SK-N-SH (cell line): ENCODE measurements at regions not wholly inside any gene's neighbourhood (a gene's known extent, or its start where the extent isn't known, plus 50 kb on each side); places are given as distances from the start of the nearest gene placed in this dataset.

Experiments used
- CTCF ChIA-PET: fragments of 300-600, 350-600 bp; formaldehyde crosslinking; extraction: SDS; loops from one replicate; lab custom pipeline; 2021; lab: Yijun Ruan, JAX
- POLR2A ChIA-PET: fragments of 350-600 bp; sonication (Branson Sonifier 250); formaldehyde crosslinking; extraction: SDS; loops from one replicate; lab custom pipeline; 2020; ENCODE audit warnings: antibody characterized with exemption, inconsistent platforms; lab: Yijun Ruan, JAX
- DNase-seq: peaks from one replicate; pipeline ENCODE4 v3.0.0; 2012
- H2AFZ ChIP-seq: fragments of 200-600 bp; sonication (generic); 2 replicates; pipeline ENCODE4 v1.8.1; 2016; ENCODE audit warnings: antibody characterized with exemption, mild to moderate bottlenecking, low read depth
- H3F3A ChIP-seq: fragments of 200-600 bp; sonication (generic); replicated peaks from 2 replicates; pipeline ENCODE3; 2016; ENCODE audit warnings: antibody characterized with exemption, mild to moderate bottlenecking; ENCODE audit not compliant: insufficient read depth
- H3K27ac ChIP-seq, 2 experiments: fragments of 200-500 bp in 1 of 2; fragments of 200-600 bp in 1 of 2; sonication (Bioruptor generic) in 1 of 2; sonication (generic), shearing (Covaris generic) in 1 of 2; 2 replicates each; pipeline versions ENCODE4 v1.5.1 to v1.6.1; 2014 to 2016; ENCODE audit warnings: low read depth in 2 of 2, inconsistent platforms in 1 of 2, low read length in 1 of 2, mild to moderate bottlenecking in 1 of 2, mixed read lengths in 1 of 2
- H3K27me3 ChIP-seq: fragments of 200-600 bp; sonication (generic), shearing (Covaris generic); 2 replicates; pipeline ENCODE4 v1.6.1; 2016; ENCODE audit warnings: mixed run types; ENCODE audit not compliant: insufficient read depth
- H3K36me3 ChIP-seq, 2 experiments: fragments of 200-500 bp in 1 of 2; fragments of 200-600 bp in 1 of 2; sonication (Bioruptor generic) in 1 of 2; sonication (generic) in 1 of 2; replicated peaks in 1 of 2; 2 replicates each; pipeline versions ENCODE3 to v1.5.1; 2014 to 2016; ENCODE audit warnings: low read length in 1 of 2, mild to moderate bottlenecking in 1 of 2; ENCODE audit not compliant: insufficient read depth in 2 of 2, control insufficient read depth in 1 of 2
- H3K4me1 ChIP-seq, 2 experiments: fragments of 200-500 bp in 1 of 2; fragments of 200-600 bp in 1 of 2; sonication (Bioruptor generic) in 1 of 2; sonication (generic), shearing (Covaris generic) in 1 of 2; 2 replicates each; pipeline versions ENCODE4 v1.5.1 to v1.6.1; 2014 to 2016; ENCODE audit warnings: low read depth in 1 of 2, low read length in 1 of 2, mixed run types in 1 of 2; ENCODE audit not compliant: insufficient read depth in 2 of 2, control insufficient read depth in 1 of 2
- H3K4me2 ChIP-seq: fragments of 200-600 bp; sonication (generic), shearing (Covaris generic); 2 replicates; pipeline ENCODE4 v1.6.1; 2017; ENCODE audit warnings: mixed run types
- H3K4me3 ChIP-seq, 2 experiments: fragments of 200-500 bp in 1 of 2; fragments of 200-600 bp in 1 of 2; sonication (Bioruptor generic) in 1 of 2; sonication (generic), shearing (Covaris generic) in 1 of 2; 2 replicates each; pipeline versions ENCODE4 v1.5.1 to v1.8.1; 2014 to 2016; ENCODE audit warnings: low read depth in 2 of 2, inconsistent platforms in 1 of 2, low read length in 1 of 2, mild to moderate bottlenecking in 1 of 2, mixed read lengths in 1 of 2, moderate library complexity in 1 of 2
- H3K79me2 ChIP-seq: fragments of 200-600 bp; sonication (generic); 2 replicates; pipeline ENCODE4 v1.8.1; 2017; ENCODE audit warnings: mild to moderate bottlenecking; ENCODE audit not compliant: insufficient read depth
- H3K9ac ChIP-seq: fragments of 200-600 bp; sonication (generic); 2 replicates; pipeline ENCODE4 v1.6.1; 2017; ENCODE audit warnings: mixed run types
- H3K9me2 ChIP-seq: fragments of 200-600 bp; sonication (generic); 2 replicates; pipeline ENCODE4 v1.6.1; 2017; ENCODE audit warnings: mixed run types
- H3K9me3 ChIP-seq: fragments of 200-600 bp; sonication (generic); 2 replicates; pipeline ENCODE4 v1.6.1; 2017; ENCODE audit warnings: mixed run types, mild to moderate bottlenecking, moderate library complexity
- H4K20me1 ChIP-seq: fragments of 200-600 bp; sonication (generic); 2 replicates; pipeline ENCODE4 v1.6.1; 2017; ENCODE audit warnings: mild to moderate bottlenecking, mixed run types; ENCODE audit not compliant: insufficient read depth
- EP300 ChIP-seq, 2 experiments: IDR thresholded peaks; 2 replicates each; pipeline versions ENCODE4 v1.4.0 to v1.6.1; 2012; ENCODE audit warnings: borderline replicate concordance in 1 of 2, low read depth in 1 of 2, low read length in 1 of 2
- FOXM1 ChIP-seq: IDR thresholded peaks from 2 replicates; pipeline ENCODE4 v1.4.0; 2012; ENCODE audit warnings: low read depth, mild to moderate bottlenecking
- TEAD4 ChIP-seq: IDR thresholded peaks from 2 replicates; pipeline ENCODE4 v1.4.0; 2012; ENCODE audit warnings: mild to moderate bottlenecking, borderline replicate concordance; ENCODE audit not compliant: insufficient read depth
- WGBS: methylation state at CpG from one replicate; pipeline ENCODE4 v1.1.6; 2017; ENCODE audit warnings: low lambda C conversion rate; 5-methylcytosine and 5-hydroxymethylcytosine counted together
- TF ChIP-seq, protein P1 (sequence below): fragments of 150-350 bp; IDR thresholded peaks from 2 replicates; pipeline ENCODE4 v1.6.1; 2016; ENCODE audit warnings: mild to moderate bottlenecking, low read depth, low read length
- TF ChIP-seq, protein P2 (sequence below): IDR thresholded peaks from 2 replicates; pipeline ENCODE4 v1.4.0; 2012; ENCODE audit warnings: low read depth, borderline replicate concordance
- TF ChIP-seq, protein P3 (sequence below): IDR thresholded peaks from 2 replicates; pipeline ENCODE4 v1.6.1; 2012; ENCODE audit warnings: mild to moderate bottlenecking, low read depth, low read length, moderate library complexity
- TF ChIP-seq, protein P4 (sequence below): fragments of 200-600 bp; sonication (generic); IDR thresholded peaks from 2 replicates; pipeline ENCODE4 v1.6.1; 2017; ENCODE audit warnings: antibody characterized with exemption, mild to moderate bottlenecking, moderate library complexity

DNA sequence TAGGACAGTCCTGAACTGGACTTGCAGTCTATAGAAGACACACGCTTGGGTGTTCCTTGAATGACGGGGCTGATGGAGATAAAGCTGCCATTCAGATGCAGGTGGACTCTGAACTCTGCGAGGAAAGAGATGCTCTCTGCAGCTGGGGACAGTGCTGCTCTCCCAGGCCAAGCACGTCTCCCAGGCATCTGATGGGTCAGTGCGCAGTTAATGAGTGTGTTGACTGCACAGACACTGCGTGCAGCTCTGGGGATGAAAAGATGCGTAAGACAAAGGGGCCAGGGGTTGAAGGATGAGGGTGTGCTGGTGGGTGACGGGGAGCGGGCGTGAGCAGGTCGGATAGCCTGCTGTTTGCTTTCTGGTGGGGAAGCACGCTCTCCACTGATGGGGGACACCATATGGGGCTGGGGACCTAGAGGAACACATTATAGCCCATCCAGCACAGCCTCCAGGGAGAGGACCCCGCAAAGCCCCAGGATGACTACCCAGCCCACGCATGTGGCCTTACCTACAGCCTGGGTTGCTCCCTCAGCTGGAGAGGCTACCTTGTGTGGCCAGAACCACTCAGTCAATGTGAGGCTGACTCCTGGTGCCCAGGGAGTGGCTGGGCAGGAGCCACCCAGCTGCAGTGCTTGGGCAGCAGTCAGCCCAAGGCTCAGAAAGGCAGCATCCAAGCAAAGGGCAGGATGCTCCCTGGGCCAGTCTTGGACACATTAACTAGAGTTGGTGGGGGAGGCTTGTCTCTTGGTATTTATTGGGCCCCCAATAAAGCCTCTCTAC, 246.3 kb downstream of the RBFOX3 start:
- Histone ChIP-seq H3K9me3 (no peaks in the 10 kb centered on the region), H3K36me3 (no peaks in the 10 kb centered on the region), H3K9me2 (no peaks in the 10 kb centered on the region), H3K9ac (no peak overlapping the region), H3F3A (no peaks in the 10 kb centered on the region), H3K27me3 (peaks cover 31% of the 10 kb centered on the region), H3K4me3 (no peak overlapping the region), H4K20me1 (no peaks in the 10 kb centered on the region), H3K4me2 (no peak overlapping the region), H3K27ac (no peak overlapping the region), H3K4me1 (no peaks in the 10 kb centered on the region; a peak in 1 of 4 replicates), H2AFZ (no peak overlapping the region), H3K79me2 (no peaks in the 10 kb centered on the region)
- TF ChIP-seq TEAD4 (no peak), FOXM1 (no peak), EP300 (IDR thresholded peaks at IDR 0.05; ENCODE audit: borderline replicate concordance in 1 of 2, low read depth in 1 of 2, low read length in 1 of 2) (no peak)
- TF ChIP-seq, protein P1, sequence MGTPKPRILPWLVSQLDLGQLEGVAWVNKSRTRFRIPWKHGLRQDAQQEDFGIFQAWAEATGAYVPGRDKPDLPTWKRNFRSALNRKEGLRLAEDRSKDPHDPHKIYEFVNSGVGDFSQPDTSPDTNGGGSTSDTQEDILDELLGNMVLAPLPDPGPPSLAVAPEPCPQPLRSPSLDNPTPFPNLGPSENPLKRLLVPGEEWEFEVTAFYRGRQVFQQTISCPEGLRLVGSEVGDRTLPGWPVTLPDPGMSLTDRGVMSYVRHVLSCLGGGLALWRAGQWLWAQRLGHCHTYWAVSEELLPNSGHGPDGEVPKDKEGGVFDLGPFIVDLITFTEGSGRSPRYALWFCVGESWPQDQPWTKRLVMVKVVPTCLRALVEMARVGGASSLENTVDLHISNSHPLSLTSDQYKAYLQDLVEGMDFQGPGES = no peak
- TF ChIP-seq, protein P2, sequence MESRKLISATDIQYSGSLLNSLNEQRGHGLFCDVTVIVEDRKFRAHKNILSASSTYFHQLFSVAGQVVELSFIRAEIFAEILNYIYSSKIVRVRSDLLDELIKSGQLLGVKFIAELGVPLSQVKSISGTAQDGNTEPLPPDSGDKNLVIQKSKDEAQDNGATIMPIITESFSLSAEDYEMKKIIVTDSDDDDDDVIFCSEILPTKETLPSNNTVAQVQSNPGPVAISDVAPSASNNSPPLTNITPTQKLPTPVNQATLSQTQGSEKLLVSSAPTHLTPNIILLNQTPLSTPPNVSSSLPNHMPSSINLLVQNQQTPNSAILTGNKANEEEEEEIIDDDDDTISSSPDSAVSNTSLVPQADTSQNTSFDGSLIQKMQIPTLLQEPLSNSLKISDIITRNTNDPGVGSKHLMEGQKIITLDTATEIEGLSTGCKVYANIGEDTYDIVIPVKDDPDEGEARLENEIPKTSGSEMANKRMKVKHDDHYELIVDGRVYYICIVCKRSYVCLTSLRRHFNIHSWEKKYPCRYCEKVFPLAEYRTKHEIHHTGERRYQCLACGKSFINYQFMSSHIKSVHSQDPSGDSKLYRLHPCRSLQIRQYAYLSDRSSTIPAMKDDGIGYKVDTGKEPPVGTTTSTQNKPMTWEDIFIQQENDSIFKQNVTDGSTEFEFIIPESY = no peak
- TF ChIP-seq, protein P3, sequence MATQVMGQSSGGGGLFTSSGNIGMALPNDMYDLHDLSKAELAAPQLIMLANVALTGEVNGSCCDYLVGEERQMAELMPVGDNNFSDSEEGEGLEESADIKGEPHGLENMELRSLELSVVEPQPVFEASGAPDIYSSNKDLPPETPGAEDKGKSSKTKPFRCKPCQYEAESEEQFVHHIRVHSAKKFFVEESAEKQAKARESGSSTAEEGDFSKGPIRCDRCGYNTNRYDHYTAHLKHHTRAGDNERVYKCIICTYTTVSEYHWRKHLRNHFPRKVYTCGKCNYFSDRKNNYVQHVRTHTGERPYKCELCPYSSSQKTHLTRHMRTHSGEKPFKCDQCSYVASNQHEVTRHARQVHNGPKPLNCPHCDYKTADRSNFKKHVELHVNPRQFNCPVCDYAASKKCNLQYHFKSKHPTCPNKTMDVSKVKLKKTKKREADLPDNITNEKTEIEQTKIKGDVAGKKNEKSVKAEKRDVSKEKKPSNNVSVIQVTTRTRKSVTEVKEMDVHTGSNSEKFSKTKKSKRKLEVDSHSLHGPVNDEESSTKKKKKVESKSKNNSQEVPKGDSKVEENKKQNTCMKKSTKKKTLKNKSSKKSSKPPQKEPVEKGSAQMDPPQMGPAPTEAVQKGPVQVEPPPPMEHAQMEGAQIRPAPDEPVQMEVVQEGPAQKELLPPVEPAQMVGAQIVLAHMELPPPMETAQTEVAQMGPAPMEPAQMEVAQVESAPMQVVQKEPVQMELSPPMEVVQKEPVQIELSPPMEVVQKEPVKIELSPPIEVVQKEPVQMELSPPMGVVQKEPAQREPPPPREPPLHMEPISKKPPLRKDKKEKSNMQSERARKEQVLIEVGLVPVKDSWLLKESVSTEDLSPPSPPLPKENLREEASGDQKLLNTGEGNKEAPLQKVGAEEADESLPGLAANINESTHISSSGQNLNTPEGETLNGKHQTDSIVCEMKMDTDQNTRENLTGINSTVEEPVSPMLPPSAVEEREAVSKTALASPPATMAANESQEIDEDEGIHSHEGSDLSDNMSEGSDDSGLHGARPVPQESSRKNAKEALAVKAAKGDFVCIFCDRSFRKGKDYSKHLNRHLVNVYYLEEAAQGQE = no peak
- TF ChIP-seq, protein P4, sequence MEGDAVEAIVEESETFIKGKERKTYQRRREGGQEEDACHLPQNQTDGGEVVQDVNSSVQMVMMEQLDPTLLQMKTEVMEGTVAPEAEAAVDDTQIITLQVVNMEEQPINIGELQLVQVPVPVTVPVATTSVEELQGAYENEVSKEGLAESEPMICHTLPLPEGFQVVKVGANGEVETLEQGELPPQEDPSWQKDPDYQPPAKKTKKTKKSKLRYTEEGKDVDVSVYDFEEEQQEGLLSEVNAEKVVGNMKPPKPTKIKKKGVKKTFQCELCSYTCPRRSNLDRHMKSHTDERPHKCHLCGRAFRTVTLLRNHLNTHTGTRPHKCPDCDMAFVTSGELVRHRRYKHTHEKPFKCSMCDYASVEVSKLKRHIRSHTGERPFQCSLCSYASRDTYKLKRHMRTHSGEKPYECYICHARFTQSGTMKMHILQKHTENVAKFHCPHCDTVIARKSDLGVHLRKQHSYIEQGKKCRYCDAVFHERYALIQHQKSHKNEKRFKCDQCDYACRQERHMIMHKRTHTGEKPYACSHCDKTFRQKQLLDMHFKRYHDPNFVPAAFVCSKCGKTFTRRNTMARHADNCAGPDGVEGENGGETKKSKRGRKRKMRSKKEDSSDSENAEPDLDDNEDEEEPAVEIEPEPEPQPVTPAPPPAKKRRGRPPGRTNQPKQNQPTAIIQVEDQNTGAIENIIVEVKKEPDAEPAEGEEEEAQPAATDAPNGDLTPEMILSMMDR = no peak
- no peak for DNase-seq
- ChIA-PET POLR2A (no interaction called here), CTCF (interaction anchor here (0.7 to 4.1 kb wide), 5 partner anchors 17 to 177 kb away, joined by 3 to 37 read pairs (median 14); no protein-coding TSS in a partner anchor)
- 51% methylated on average over 11 of the region's 14 CpGs for WGBS
